GM21619 (cell line): ENCODE measurements at regions not wholly inside any gene's neighbourhood (a gene's known extent, or its start where the extent isn't known, plus 50 kb on each side); places are given as distances from the start of the nearest gene placed in this dataset.

Experiments
- ATAC-seq: cut with Tn5 transposase; IDR thresholded peaks from one replicate; pipeline ENCODE4 v1.9.1; 2021; ENCODE audit not compliant: unreplicated experiment

DNA sequence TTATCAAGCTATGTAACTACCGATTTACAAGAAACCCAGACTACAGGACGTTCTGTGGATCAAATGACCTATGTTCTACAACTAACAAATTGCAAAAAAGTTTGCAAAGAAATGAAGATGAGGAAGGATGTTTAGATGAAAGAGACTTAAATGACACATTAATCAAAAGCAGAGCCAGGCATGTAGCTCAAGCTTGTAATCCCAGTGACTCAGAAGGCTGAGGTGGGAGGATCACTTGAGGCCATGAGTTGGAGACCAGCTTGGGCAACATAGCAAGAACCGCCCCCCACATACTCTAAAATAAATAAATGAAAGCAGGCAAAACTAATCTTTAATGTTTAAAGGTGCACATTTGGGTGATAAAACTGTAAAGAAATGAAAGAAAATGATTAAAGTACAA lies 331.9 kb downstream of the BTG1 start:
- no peak for ATAC-seq

DNA sequence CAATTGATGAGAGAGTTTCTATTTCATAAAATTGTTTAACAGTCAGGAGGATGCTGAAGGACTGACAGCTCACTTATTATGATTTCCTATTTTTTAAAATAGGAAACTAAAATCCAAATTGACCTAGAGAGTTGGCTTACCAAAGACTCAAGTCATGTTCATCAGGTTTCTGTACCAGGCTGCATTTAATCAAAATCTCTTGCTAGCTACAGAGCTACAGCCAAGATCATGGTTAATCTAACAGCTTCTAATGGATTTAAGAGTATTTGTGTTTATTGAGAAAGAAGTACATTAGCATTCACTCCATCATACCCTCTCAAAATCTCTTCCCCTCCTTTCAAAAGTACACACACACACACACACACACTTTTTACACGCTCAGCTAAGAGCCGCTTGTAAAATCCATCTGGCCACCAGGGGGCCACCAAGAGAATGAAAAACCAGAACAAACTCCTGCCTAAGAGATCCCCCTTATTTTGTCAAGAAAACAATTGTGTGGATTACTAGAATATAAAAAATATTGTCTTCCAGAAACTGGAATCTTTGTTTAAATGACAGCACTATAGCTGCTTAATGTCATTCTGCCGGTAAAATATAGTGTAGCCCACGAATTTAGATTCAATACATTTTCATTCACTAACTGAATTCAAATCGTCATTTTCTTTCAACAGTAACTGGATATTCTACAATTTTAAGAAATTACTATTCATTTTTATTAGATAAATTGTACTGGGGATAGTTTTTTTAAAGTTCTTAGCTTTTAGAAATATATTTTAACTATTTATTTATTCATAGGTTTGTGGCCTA lies 334.0 kb downstream of the BTG1 start:
- ATAC-seq: peak; percentile 88

- ATAC-seq: no peak
Measured at GRCh38 chr12:91810531-91811451, 334.9 kb downstream of the BTG1 start.

DNA sequence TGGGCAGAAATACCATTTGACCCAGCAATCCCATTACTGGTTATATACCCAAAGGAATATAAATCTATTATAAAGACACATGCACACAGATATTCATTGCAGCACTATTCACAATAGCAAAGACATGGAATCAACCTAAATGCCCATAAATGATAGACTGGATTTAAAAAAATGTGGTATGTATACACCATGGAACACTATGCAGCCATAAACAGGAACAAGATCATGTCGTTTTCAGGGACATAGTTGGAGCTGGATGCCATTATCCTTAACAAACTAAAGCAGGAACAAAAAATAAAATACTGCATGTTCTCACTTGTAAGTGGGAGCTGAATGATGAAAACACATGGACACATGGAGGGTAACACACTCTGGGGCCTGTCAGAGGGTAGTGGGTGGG lies 335.6 kb downstream of the BTG1 start:
- ATAC-seq: no peak

DNA sequence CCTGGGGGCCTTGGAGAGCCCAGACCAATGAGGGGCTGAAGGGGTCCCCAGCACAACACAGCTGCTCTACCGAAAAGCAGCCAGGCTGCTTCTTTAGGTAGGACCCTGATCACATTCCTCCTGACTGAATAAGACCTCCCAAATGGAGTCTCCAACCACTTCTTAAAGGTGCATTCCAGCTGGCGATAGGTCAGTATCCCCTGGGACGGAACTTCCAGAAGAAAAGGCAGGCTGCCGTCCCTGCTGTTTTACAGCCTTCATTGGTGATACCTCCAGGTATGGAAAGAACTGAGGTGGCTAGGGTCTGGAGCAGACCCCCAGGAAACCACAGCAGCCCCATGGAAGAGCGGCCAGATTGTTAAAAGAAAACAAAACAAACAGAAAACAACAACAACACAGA lies 340.6 kb downstream of the BTG1 start:
- ATAC-seq: no peak

DNA sequence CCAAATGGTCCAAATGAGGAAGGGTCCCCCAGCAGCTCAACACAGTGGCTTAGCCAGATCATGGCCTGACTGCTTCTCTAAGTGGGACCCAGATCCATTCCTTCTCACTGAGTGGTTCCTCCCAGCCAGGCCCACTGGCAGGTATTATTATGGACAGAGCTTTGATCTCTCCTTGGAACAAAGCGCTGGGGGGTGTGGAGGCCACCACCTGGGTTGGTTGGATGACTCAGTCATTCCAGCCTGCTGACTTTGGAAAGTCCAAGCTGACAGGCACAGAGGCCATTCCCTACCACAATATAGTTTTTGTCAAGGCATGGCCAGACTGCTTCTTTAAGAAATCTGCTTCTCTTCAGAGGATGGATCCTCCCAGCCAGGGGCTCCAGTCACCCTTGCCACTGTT lies 341.1 kb downstream of the BTG1 start:
- ATAC-seq: no peak

GRCh38 chr12:91801048-91801447 lies 344.6 kb downstream of the BTG1 start:
- no peak for ATAC-seq

- ATAC-seq: no peak
Measured at GRCh38 chr12:91793676-91794075, 352.0 kb downstream of the BTG1 start.

DNA sequence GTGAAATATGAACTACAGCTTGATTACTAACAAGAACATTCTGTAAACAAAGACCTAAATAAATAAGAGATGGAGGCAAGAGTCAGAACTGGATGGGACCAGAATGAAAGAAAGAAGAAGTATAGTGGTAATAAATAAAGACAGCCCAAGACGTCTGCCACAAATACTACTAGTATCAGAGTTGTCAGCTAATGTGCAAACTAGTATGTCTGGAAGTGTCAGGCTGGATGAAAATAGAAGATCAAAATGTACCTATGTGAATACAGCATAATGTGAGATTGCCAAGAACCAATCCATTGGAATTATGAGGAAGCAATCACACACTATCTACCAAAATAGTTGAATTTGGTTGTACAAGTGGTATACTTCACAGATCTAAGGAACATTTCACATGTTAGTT lies 353.0 kb downstream of the BTG1 start:
- ATAC-seq: no peak

- ATAC-seq: no peak
Measured at GRCh38 chr12:91786499-91787272, 359.0 kb downstream of the BTG1 start.

DNA sequence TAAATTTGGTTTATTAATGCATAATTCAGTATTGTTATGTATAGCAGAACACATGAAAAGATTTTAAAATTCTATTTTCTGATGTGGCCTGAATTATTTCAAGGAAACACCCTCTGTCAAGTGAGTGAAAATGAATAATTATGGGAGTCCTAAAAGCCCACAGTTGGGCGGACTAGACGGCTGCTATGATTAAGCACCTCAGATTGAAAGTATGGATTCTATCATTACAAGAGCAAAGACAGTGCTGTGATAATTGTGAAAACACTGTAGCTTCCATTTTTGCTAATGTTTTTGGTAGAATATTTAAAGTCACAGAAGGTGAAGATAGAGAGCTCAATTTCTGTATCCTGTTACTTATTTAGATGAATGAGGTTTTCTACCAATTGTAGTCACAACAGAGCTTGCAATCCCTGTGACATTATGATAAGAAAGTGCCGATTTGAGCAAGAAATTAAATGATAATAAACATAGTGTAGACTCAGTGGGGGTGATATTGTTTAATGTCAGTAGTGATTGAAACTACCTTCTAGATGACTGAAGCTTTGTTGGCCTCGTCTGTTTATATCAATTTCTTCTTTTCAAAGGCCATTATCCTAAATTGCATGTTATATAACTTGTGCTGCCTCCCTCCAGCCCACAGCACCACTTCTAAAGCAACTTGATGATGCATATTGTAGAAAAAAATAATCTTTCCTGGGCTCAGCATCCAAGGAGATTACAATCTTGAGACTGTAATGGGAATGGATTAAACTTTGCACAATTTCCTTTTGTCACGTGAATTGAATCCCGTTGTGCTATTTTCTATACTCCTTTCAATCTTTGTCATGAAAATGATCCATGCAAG lies 359.8 kb downstream of the BTG1 start:
- no peak for ATAC-seq

- ATAC-seq: no peak
Measured at GRCh38 chr12:91781114-91781513, 364.5 kb downstream of the BTG1 start.

DNA sequence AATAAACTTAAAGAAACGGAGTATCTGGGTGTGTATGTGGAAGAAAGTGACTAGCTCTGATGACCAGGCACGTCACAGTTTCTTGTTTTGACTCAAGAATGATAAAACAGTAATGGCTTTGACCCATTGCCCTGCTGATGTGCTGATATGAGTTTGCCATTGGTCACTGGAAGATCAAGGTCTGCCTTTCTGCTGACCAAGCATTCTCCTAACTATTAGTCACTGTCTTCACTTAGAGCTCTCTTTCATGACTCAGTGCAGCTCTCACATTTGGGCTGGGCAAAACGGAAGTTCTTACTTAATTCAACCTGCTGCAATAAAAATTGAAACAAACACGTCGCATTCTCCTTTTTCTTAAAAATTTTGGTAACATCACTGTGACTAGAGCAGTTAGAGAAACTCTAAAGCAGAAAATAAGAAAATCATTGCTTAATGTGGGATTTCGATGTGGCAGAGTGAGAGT lies 366.7 kb downstream of the BTG1 start:
- peak; percentile 94 for ATAC-seq

GRCh38 chr12:91778091-91778832 lies 367.4 kb downstream of the BTG1 start:
- peak; percentile 50 for ATAC-seq

- ATAC-seq: no peak
Measured at GRCh38 chr12:91777268-91777992, 368.2 kb downstream of the BTG1 start.

DNA sequence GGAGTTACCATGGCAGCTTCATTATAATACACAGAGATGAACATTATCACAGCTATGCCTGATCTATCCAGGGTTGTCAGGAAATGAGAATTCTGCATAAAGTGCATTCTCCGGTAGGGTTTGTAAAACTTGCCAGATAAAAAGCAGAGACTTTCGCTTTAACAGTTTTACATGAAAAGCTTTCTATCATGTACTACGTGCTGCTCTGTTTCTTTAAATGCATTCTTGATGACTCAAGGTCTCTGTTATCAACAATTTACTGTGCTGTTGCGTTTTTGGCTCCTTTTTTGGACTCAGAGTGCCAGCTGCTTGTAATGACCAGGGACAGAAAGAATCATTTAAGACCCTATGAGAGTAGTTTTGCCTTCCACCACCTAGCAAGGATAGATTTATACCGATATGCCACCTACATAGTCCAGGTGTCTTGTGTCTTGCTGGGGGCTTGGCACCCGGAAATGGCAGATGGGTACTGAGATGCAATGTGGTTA lies 371.2 kb downstream of the BTG1 start:
- ATAC-seq: no peak

DNA sequence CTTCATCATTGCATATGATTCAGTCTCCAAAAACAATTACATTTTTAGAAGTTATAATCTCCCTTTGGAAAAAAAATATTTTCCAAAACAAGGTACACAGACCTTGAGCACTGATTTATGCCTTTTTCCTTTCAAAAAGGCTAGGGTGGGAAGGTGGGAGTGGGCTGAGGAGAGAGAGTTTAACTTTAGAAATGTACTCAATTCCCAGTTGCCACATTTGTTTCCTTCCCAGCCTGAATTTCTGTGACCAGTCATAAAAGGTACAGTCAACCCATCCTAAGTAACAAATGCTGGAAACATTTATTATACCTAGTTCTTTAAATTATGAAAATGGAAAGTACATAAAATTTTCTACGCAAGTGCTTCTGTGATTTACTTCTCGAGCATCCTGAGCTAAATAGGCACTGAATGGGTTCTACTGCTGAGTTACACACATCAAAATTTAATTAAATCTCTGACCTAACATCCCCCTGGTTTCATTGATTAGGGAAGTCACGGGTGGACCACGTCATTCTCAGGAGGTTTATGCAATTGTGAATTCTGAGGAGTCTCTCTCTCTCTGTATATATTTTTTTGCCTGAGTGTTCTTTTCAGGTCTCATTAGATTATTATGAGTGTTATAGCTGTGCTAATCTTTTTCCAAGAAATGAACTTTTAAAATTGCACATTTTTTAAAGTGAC lies 371.8 kb downstream of the BTG1 start:
- no peak for ATAC-seq

DNA sequence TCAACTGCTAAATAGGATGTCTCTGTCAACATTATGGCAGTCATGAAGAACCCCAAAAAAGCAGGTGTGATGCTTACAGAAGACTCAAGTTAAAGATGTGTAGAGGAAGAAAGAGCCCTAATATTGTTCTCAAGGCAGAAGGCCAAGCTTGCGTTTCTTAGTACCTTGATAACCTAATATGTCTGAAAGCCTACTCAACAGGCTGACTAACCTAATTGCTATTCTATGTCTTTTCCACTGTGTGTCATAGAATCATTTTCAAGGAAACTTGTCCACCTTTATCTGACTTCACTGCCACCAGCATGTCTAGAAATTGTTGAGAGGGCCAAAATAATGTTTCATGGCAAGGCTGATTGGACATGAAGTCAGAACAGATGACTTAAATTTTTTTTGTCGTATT lies 373.2 kb downstream of the BTG1 start:
- no peak for ATAC-seq
